Mesenchymal stem cell (in vitro differentiated cells and primary cell): ENCODE measurements at regions not wholly inside any gene's neighbourhood (a gene's known extent, or its start where the extent isn't known, plus 50 kb on each side); places are given as distances from the start of the nearest gene placed in this dataset.

ENCODE experiments used
- DNase-seq: peaks from one replicate; pipeline ENCODE4 v3.0.0-alpha.2; 2013
- H2AFZ ChIP-seq: one replicate; pipeline ENCODE4 v1.6.1; 2013; ENCODE audit warnings: low read depth, mild to moderate bottlenecking, control low read depth, inconsistent platforms, low read length, moderate library complexity
- H2AK5ac ChIP-seq: 2 replicates; pipeline ENCODE4 v1.6.1; 2013; ENCODE audit warnings: low read length, moderate library complexity, mild to moderate bottlenecking, inconsistent platforms; ENCODE audit not compliant: severe bottlenecking
- H2BK120ac ChIP-seq: one replicate; pipeline ENCODE4 v1.6.1; 2013; ENCODE audit warnings: low read depth, mild to moderate bottlenecking, inconsistent platforms, low read length, moderate library complexity
- H2BK12ac ChIP-seq, 2 experiments: one replicate each; pipeline ENCODE4 v1.6.1; 2013; ENCODE audit warnings: inconsistent platforms in 2 of 2, low read length in 2 of 2, mild to moderate bottlenecking in 2 of 2, moderate library complexity in 2 of 2, control low read depth in 1 of 2
- H2BK15ac ChIP-seq: one replicate; pipeline ENCODE4 v1.6.1; 2013; ENCODE audit warnings: mild to moderate bottlenecking, low read depth, inconsistent platforms; ENCODE audit not compliant: poor library complexity, severe bottlenecking
- H2BK5ac ChIP-seq: 2 replicates; pipeline ENCODE4 v1.6.1; 2013; ENCODE audit warnings: low read depth, mild to moderate bottlenecking, low read length, control low read depth, inconsistent platforms; ENCODE audit not compliant: poor library complexity, severe bottlenecking
- H3K14ac ChIP-seq, 2 experiments: one replicate each; pipeline ENCODE4 v1.6.1; 2013; ENCODE audit warnings: inconsistent platforms in 2 of 2, low read length in 2 of 2, control low read depth in 1 of 2, mild to moderate bottlenecking in 1 of 2, moderate library complexity in 1 of 2
- H3K18ac ChIP-seq, 2 experiments: one replicate each; pipeline ENCODE4 v1.6.1; 2013; ENCODE audit warnings: inconsistent platforms in 2 of 2, low read length in 2 of 2, control low read depth in 1 of 2, low read depth in 1 of 2, mild to moderate bottlenecking in 1 of 2
- H3K23ac ChIP-seq, 2 experiments: one replicate each; pipeline ENCODE4 v1.6.1; 2013; ENCODE audit warnings: inconsistent platforms in 2 of 2, low read length in 2 of 2, mild to moderate bottlenecking in 2 of 2, moderate library complexity in 2 of 2, control low read depth in 1 of 2
- H3K27ac ChIP-seq: 2 replicates; pipeline ENCODE4 v1.5.1; 2013; ENCODE audit warnings: mild to moderate bottlenecking, moderate library complexity, low read length, control low read depth, inconsistent platforms; ENCODE audit not compliant: poor library complexity, severe bottlenecking
- H3K27me3 ChIP-seq, 2 experiments: 2 replicates each; pipeline versions ENCODE4 v1.6.1 to v1.7.0; 2013; ENCODE audit warnings: low read length in 2 of 2, mild to moderate bottlenecking in 2 of 2, moderate library complexity in 2 of 2, control low read depth in 1 of 2, inconsistent platforms in 1 of 2; ENCODE audit not compliant: control insufficient read depth in 1 of 2, insufficient read depth in 1 of 2
- H3K36me3 ChIP-seq, 2 experiments: 2 replicates each; pipeline versions ENCODE4 v1.6.1 to v1.7.0; 2013; ENCODE audit warnings: low read length in 2 of 2, control low read depth in 1 of 2, inconsistent platforms in 1 of 2, low read depth in 1 of 2, mild to moderate bottlenecking in 1 of 2; ENCODE audit not compliant: insufficient read depth in 2 of 2, control insufficient read depth in 1 of 2
- H3K4ac ChIP-seq, 2 experiments: one replicate each; pipeline ENCODE4 v1.6.1; 2013; ENCODE audit warnings: inconsistent platforms in 2 of 2, low read length in 2 of 2, mild to moderate bottlenecking in 2 of 2, moderate library complexity in 2 of 2, control low read depth in 1 of 2, low read depth in 1 of 2
- H3K4me1 ChIP-seq: 2 replicates; pipeline ENCODE4 v1.6.1; 2013; ENCODE audit warnings: low read depth, low read length, control low read depth; ENCODE audit not compliant: control insufficient read depth, insufficient read depth
- H3K4me2 ChIP-seq: 2 replicates; pipeline ENCODE4 v1.6.1; 2013; ENCODE audit warnings: low read length, mild to moderate bottlenecking, inconsistent platforms; ENCODE audit not compliant: poor library complexity, severe bottlenecking
- H3K4me3 ChIP-seq, 2 experiments: 2 replicates each; pipeline versions ENCODE4 v1.5.1 to v1.7.0; 2013; ENCODE audit warnings: low read length in 2 of 2, mild to moderate bottlenecking in 2 of 2, control low read depth in 1 of 2, low read depth in 1 of 2; ENCODE audit not compliant: insufficient read depth in 1 of 2
- H3K79me1 ChIP-seq: replicated peaks from 2 replicates; pipeline ENCODE4 v1.6.1; 2013; ENCODE audit warnings: mild to moderate bottlenecking, control low read depth, low read length, inconsistent platforms; ENCODE audit not compliant: poor library complexity, severe bottlenecking
- H3K9ac ChIP-seq: 2 replicates; pipeline ENCODE4 v1.7.0; 2013; ENCODE audit warnings: mild to moderate bottlenecking, low read length, moderate library complexity
- H3K9me3 ChIP-seq: 2 replicates; pipeline ENCODE4 v1.7.0; 2013; ENCODE audit warnings: mild to moderate bottlenecking, low read length; ENCODE audit not compliant: control insufficient read depth
- H4K8ac ChIP-seq: one replicate; pipeline ENCODE4 v1.6.1; 2013; ENCODE audit warnings: inconsistent platforms, mild to moderate bottlenecking, low read length, moderate library complexity
- H4K91ac ChIP-seq: one replicate; pipeline ENCODE4 v1.6.1; 2013; ENCODE audit warnings: mild to moderate bottlenecking, low read length, inconsistent platforms
- WGBS: methylation state at CpG from one replicate; pipeline ENCODE4 v1.1.7; 2013; ENCODE audit warnings: mixed read lengths; 5-methylcytosine and 5-hydroxymethylcytosine counted together

DNA sequence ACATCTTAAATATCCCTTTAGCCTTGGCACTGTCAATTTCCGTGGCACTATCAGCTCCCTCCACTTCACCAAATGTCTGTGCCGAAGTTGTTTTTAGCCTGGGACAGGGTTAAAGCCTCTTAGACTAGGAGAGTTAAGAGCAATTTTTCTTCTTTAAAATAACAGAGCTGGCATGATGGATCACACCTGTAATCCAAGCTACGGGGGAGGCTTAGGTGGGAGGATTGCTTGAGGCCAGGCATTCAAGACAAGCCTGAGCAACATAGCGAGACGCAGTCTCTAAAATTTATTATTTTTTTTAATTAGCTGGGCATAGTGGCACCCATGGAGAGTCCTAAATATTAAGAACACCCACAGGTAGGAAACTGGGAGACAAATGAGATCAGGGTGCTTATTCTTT, 209.8 kb upstream of the MAGEB18 start:
- no peak overlapping the region for H3K23ac ChIP-seq
- H3K4ac ChIP-seq, result no peak overlapping the region
- no peak overlapping the region for H3K27ac ChIP-seq
- no peaks in the 10 kb centered on the region for H3K36me3 ChIP-seq
- no peak overlapping the region for H2BK5ac ChIP-seq
- H3K14ac ChIP-seq, result no peak overlapping the region
- H4K8ac ChIP-seq, result no peak overlapping the region
- H3K79me1 ChIP-seq, result no peaks in the 10 kb centered on the region
- no peak overlapping the region for H2BK120ac ChIP-seq
- no peak overlapping the region for H2BK12ac ChIP-seq
- H3K9me3 ChIP-seq, result no peaks in the 10 kb centered on the region
- no CpG with 5 or more reads among the region's 5 CpGs for WGBS
- H3K18ac ChIP-seq, result no peak overlapping the region
- no peak for DNase-seq
- H3K4me3 ChIP-seq, result no peak overlapping the region
- H3K4me1 ChIP-seq, result no peaks in the 10 kb centered on the region
- H2AFZ ChIP-seq, result no peak overlapping the region
- H2BK15ac ChIP-seq, result no peak overlapping the region
- H3K9ac ChIP-seq, result no peak overlapping the region
- no peak overlapping the region for H2AK5ac ChIP-seq
- H3K4me2 ChIP-seq, result no peak overlapping the region
- H4K91ac ChIP-seq, result no peak overlapping the region
- no peaks in the 10 kb centered on the region for H3K27me3 ChIP-seq

GRCh38 chrX:25941087-25941486, 197.1 kb upstream of the MAGEB18 start:
- Histone ChIP-seq H4K91ac (no peak overlapping the region), H3K4me1 (no peaks in the 10 kb centered on the region), H3K4ac (no peak overlapping the region), H2AK5ac (no peak overlapping the region), H2BK120ac (no peak overlapping the region), H3K9ac (no peak overlapping the region), H3K14ac (no peak overlapping the region), H2BK5ac (no peak overlapping the region), H3K4me3 (no peak overlapping the region), H3K36me3 (no peaks in the 10 kb centered on the region), H3K4me2 (no peak overlapping the region), H3K27me3 (no peaks in the 10 kb centered on the region), H4K8ac (no peak overlapping the region), H3K23ac (no peak overlapping the region), H2BK12ac (no peak overlapping the region), H3K18ac (no peak overlapping the region), H3K9me3 (peaks cover 10% of the 10 kb centered on the region), H2AFZ (no peak overlapping the region), H3K79me1 (no peaks in the 10 kb centered on the region), H3K27ac (no peak overlapping the region), H2BK15ac (no peak overlapping the region)
- no peak for DNase-seq
- 44% methylated on average over 2 of the region's 2 CpGs for WGBS

GRCh38 chrX:25941559-25942250, 196.4 kb upstream of the MAGEB18 start:
- no peak overlapping the region for H3K27ac ChIP-seq
- H4K8ac ChIP-seq, result no peak overlapping the region
- H2AFZ ChIP-seq, result no peak overlapping the region
- H2BK12ac ChIP-seq, result no peak overlapping the region
- no peaks in the 10 kb centered on the region for H3K79me1 ChIP-seq
- no peaks in the 10 kb centered on the region for H3K36me3 ChIP-seq
- H3K9me3 ChIP-seq, result peaks cover 15% of the 10 kb centered on the region
- H2AK5ac ChIP-seq, result no peak overlapping the region
- H4K91ac ChIP-seq, result no peak overlapping the region
- WGBS, result 83% methylated on average over 2 of the region's 4 CpGs
- no peak overlapping the region for H3K4ac ChIP-seq
- no peak overlapping the region for H2BK120ac ChIP-seq
- no peak overlapping the region for H3K4me2 ChIP-seq
- no peaks in the 10 kb centered on the region for H3K27me3 ChIP-seq
- no peak overlapping the region for H2BK5ac ChIP-seq
- DNase-seq, result no peak
- no peak overlapping the region for H3K18ac ChIP-seq
- H3K4me3 ChIP-seq, result no peak overlapping the region
- no peak overlapping the region for H3K14ac ChIP-seq
- H3K9ac ChIP-seq, result no peak overlapping the region
- H3K4me1 ChIP-seq, result no peaks in the 10 kb centered on the region
- H3K23ac ChIP-seq, result no peak overlapping the region
- no peak overlapping the region for H2BK15ac ChIP-seq

DNA sequence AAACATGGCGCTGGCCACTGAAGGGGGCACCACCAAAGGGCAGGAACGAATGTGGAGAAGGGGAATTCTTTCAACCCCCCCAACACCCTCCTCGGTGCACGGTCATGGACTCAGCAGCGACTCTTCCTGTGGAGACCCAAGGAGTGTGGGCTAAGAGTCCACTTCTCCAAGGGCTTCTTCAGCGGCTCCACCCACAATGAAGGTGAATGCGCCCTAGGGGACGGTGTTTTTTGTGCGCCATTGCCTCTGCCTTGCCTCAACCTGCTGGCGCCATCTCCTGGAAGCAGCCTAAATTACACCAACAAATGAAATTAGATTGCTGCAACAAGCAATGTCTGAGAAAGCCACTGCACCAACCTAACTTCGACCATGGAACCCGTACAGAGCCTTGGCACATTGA, 169.2 kb upstream of the MAGEB18 start:
- H2BK12ac ChIP-seq, result no peak overlapping the region
- H3K79me1 ChIP-seq, result no peaks in the 10 kb centered on the region
- no peak overlapping the region for H2BK5ac ChIP-seq
- no peak for DNase-seq
- no peak overlapping the region for H3K27ac ChIP-seq
- no peaks in the 10 kb centered on the region for H3K9me3 ChIP-seq
- no peak overlapping the region for H2BK15ac ChIP-seq
- 48% methylated on average over 12 of the region's 12 CpGs for WGBS
- H3K14ac ChIP-seq, result no peak overlapping the region
- H3K23ac ChIP-seq, result no peak overlapping the region
- H3K4me3 ChIP-seq, result no peak overlapping the region
- no peak overlapping the region for H2AFZ ChIP-seq
- no peak overlapping the region for H3K4ac ChIP-seq
- H2BK120ac ChIP-seq, result no peak overlapping the region
- no peak overlapping the region for H3K4me2 ChIP-seq
- H3K27me3 ChIP-seq, result no peaks in the 10 kb centered on the region
- no peak overlapping the region for H3K9ac ChIP-seq
- no peak overlapping the region for H4K91ac ChIP-seq
- no peak overlapping the region for H3K18ac ChIP-seq
- no peak overlapping the region for H2AK5ac ChIP-seq
- no peaks in the 10 kb centered on the region for H3K36me3 ChIP-seq
- H4K8ac ChIP-seq, result no peak overlapping the region
- H3K4me1 ChIP-seq, result no peaks in the 10 kb centered on the region
